ENCODE measurements at regions not wholly inside any gene's neighbourhood (a gene's known extent, or its start where the extent isn't known, plus 50 kb on each side); places are given as distances from the start of the nearest gene placed in this dataset.
A peak's percentile ranks its signal among the peaks of the same experiment; 100 is the strongest.

GRCh38 chr5:10831419-10831818 is 70.4 kb upstream of the DAP start:
- intact Hi-C loops (cut with DNase I) = no loop called here
- no peak for DNase-seq (ENCODE audit: extremely low spot score in 2 of 2)
- Histone ChIP-seq H3K4me3 (no peak overlapping the region), H3K36me3 (no peaks in the 10 kb centered on the region), H3K9me3 (no peaks in the 10 kb centered on the region), H3K4me1 (peaks cover 21% of the 10 kb centered on the region), H3K27ac (peak overlapping the region; percentile 42), H3K27me3 (no peaks in the 10 kb centered on the region)
- TF ChIP-seq POLR2AphosphoS5 (IDR thresholded peaks at IDR 0.05; ENCODE audit: insufficient read depth in 1 of 2, low read depth in 1 of 2) = no peak

- Histone ChIP-seq H3K36me3 (no peaks in the 10 kb centered on the region), H3K27ac (no peak overlapping the region), H3K9me3 (no peaks in the 10 kb centered on the region), H3K4me1 (peaks cover 21% of the 10 kb centered on the region), H3K4me3 (no peak overlapping the region), H3K27me3 (no peaks in the 10 kb centered on the region)
- no peak for TF ChIP-seq POLR2A (IDR thresholded peaks at IDR 0.05)
- TF ChIP-seq POLR2AphosphoS5 (IDR thresholded peaks at IDR 0.05; ENCODE audit: insufficient read depth in 1 of 2, low read depth in 1 of 2) = no peak
- TF ChIP-seq CTCF (IDR thresholded peaks at IDR 0.05) = no peak
- DNase-seq (ENCODE audit: extremely low spot score in 2 of 2) = no peak
- intact Hi-C loops (cut with DNase I) = no loop called here
Observed at GRCh38 chr5:10828241-10828640, 67.2 kb upstream of the DAP start.

- Histone ChIP-seq H3K4me3 (no peak overlapping the region), H3K27ac (peak overlapping the region; percentile 36), H3K9me3 (no peaks in the 10 kb centered on the region), H3K27me3 (no peaks in the 10 kb centered on the region), H3K4me1 (peaks cover 21% of the 10 kb centered on the region), H3K36me3 (no peaks in the 10 kb centered on the region)
- DNase-seq (ENCODE audit: extremely low spot score in 2 of 2) = no peak
- TF ChIP-seq CTCF (IDR thresholded peaks at IDR 0.05) (no peak), POLR2AphosphoS5 (IDR thresholded peaks at IDR 0.05; ENCODE audit: insufficient read depth in 1 of 2, low read depth in 1 of 2) (no peak), POLR2A (IDR thresholded peaks at IDR 0.05) (no peak)
- intact Hi-C loops (cut with DNase I) = no loop called here
Observed at GRCh38 chr5:10827571-10827970, 66.5 kb upstream of the DAP start.

- Histone ChIP-seq H3K9me3 (no peaks in the 10 kb centered on the region), H3K27me3 (no peaks in the 10 kb centered on the region), H3K4me3 (no peak overlapping the region), H3K27ac (peak overlapping the region; percentile 36), H3K4me1 (peaks cover 16% of the 10 kb centered on the region), H3K36me3 (no peaks in the 10 kb centered on the region)
- DNase-seq (ENCODE audit: extremely low spot score in 2 of 2) = no peak
- intact Hi-C loops (cut with DNase I) = no loop called here
- TF ChIP-seq CTCF (IDR thresholded peaks at IDR 0.05) = no peak
- no peak for TF ChIP-seq POLR2AphosphoS5 (IDR thresholded peaks at IDR 0.05; ENCODE audit: insufficient read depth in 1 of 2, low read depth in 1 of 2)
- TF ChIP-seq POLR2A (IDR thresholded peaks at IDR 0.05) = no peak
Observed at GRCh38 chr5:10826971-10827370, 65.9 kb upstream of the DAP start.

- intact Hi-C loops (cut with DNase I) = no loop called here
- H3K27ac ChIP-seq = no peak overlapping the region
- H3K4me1 ChIP-seq = peaks cover 11% of the 10 kb centered on the region
- H3K4me3 ChIP-seq = no peak overlapping the region
- DNase-seq (ENCODE audit: extremely low spot score in 2 of 2) = no peak
- TF ChIP-seq POLR2AphosphoS5 (IDR thresholded peaks at IDR 0.05; ENCODE audit: insufficient read depth in 1 of 2, low read depth in 1 of 2) = no peak
- TF ChIP-seq POLR2A (IDR thresholded peaks at IDR 0.05) = no peak
- no peak for TF ChIP-seq CTCF (IDR thresholded peaks at IDR 0.05)
- no peaks in the 10 kb centered on the region for H3K27me3 ChIP-seq
- H3K36me3 ChIP-seq = no peaks in the 10 kb centered on the region
- H3K9me3 ChIP-seq = no peaks in the 10 kb centered on the region
Observed at GRCh38 chr5:10825897-10826644, 65.0 kb upstream of the DAP start.
